ENCODE measurements at regions not wholly inside any gene's neighbourhood (a gene's known extent, or its start where the extent isn't known, plus 50 kb on each side); places are given as distances from the start of the nearest gene placed in this dataset.
"Not testable (repeated sequence)": the region's sequence is repeated elsewhere in the genome, so short reads cannot be mapped to it uniquely, and the experiment has no call there.

GRCh38 chr15:81725590-81725989 lies 320.2 kb downstream of the MEX3B start:
- intact Hi-C loops (cut with micrococcal nuclease) = no loop called here

GRCh38 chr15:81724536-81724935 lies 321.3 kb downstream of the MEX3B start:
- intact Hi-C loops (cut with micrococcal nuclease) = no loop called here

- intact Hi-C loops (cut with micrococcal nuclease) = no loop called here
Measured at GRCh38 chr15:81723701-81724100, 322.1 kb downstream of the MEX3B start.

GRCh38 chr15:81723113-81723651 lies 322.6 kb downstream of the MEX3B start:
- intact Hi-C loops (cut with micrococcal nuclease) = no loop called here

GRCh38 chr15:81716468-81716867 lies 329.4 kb downstream of the MEX3B start:
- intact Hi-C loops (cut with micrococcal nuclease) = not testable (repeated sequence)

GRCh38 chr15:81710328-81710727 lies 335.5 kb downstream of the MEX3B start:
- intact Hi-C loops (cut with micrococcal nuclease) = no loop called here

GRCh38 chr15:81706816-81707346 lies 332.9 kb upstream of the TMC3 start:
- intact Hi-C loops (cut with micrococcal nuclease) = not testable (repeated sequence)

- intact Hi-C loops (cut with micrococcal nuclease) = not testable (repeated sequence)
Measured at GRCh38 chr15:81705727-81706126, 331.7 kb upstream of the TMC3 start.

- intact Hi-C loops (cut with micrococcal nuclease) = no loop called here
Measured at GRCh38 chr15:81686021-81686420, 312.0 kb upstream of the TMC3 start.

GRCh38 chr15:81685237-81685636 lies 311.2 kb upstream of the TMC3 start:
- intact Hi-C loops (cut with micrococcal nuclease) = no loop called here

GRCh38 chr15:81680829-81681228 lies 306.8 kb upstream of the TMC3 start:
- intact Hi-C loops (cut with micrococcal nuclease) = no loop called here

- intact Hi-C loops (cut with micrococcal nuclease) = no loop called here
Measured at GRCh38 chr15:81666839-81667238, 292.8 kb upstream of the TMC3 start.

- intact Hi-C loops (cut with micrococcal nuclease) = no loop called here
Measured at GRCh38 chr15:81660976-81661375, 287.0 kb upstream of the TMC3 start.

GRCh38 chr15:81653259-81653658 lies 279.2 kb upstream of the TMC3 start:
- intact Hi-C loops (cut with micrococcal nuclease) = no loop called here

GRCh38 chr15:81645470-81645869 lies 271.5 kb upstream of the TMC3 start:
- intact Hi-C loops (cut with micrococcal nuclease) = no loop called here

- intact Hi-C loops (cut with micrococcal nuclease) = no loop called here
Measured at GRCh38 chr15:81643771-81644170, 269.8 kb upstream of the TMC3 start.

- intact Hi-C loops (cut with micrococcal nuclease) = no loop called here
Measured at GRCh38 chr15:81642451-81642990, 268.5 kb upstream of the TMC3 start.

GRCh38 chr15:81636064-81636463 lies 262.1 kb upstream of the TMC3 start:
- intact Hi-C loops (cut with micrococcal nuclease) = not testable (repeated sequence)

GRCh38 chr15:81633889-81634288 lies 259.9 kb upstream of the TMC3 start:
- intact Hi-C loops (cut with micrococcal nuclease) = no loop called here

- intact Hi-C loops (cut with micrococcal nuclease) = no loop called here
Measured at GRCh38 chr15:81625896-81626295, 251.9 kb upstream of the TMC3 start.

- intact Hi-C loops (cut with micrococcal nuclease) = no loop called here
Measured at GRCh38 chr15:81619002-81619401, 245.0 kb upstream of the TMC3 start.

- intact Hi-C loops (cut with micrococcal nuclease) = no loop called here
Measured at GRCh38 chr15:81612631-81613030, 238.6 kb upstream of the TMC3 start.

- intact Hi-C loops (cut with micrococcal nuclease) = no loop called here
Measured at GRCh38 chr15:81611679-81612078, 237.7 kb upstream of the TMC3 start.
